ENCODE measurements at regions not wholly inside any gene's neighbourhood (a gene's known extent, or its start where the extent isn't known, plus 50 kb on each side); places are given as distances from the start of the nearest gene placed in this dataset.

DNA sequence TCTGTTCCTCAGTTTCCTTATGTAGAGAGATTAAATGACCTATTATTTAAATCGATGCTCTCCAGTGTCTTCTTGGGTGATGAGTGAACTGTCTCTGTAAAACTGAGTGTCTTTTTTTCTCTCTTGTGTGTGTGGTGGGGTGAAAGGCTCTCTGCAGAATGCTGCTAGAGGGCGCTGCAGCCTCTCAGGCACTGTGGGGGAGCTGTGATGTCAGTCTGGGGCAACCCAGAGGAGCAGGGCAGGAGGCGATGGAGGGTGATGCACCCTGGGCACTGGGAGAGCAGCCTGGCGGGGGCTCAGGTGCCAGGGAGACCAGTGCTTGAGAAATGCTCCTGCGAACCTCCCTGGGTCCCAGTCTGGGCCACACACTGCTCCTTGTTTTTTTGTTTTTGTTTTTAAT, 110.1 kb upstream of the POM121L12 start:
- Histone ChIP-seq H3K4me1 (replicated peaks) (no peaks in the 10 kb centered on the region), H3K9me3 (replicated peaks) (no peaks in the 10 kb centered on the region; the same call in 1 of the 2 replicates), H3K36me3 (no peaks in the 10 kb centered on the region), H3K4me3 (no peak overlapping the region), H3K27ac (no peak overlapping the region), H3K27me3 (replicated peaks) (no peaks in the 10 kb centered on the region)
- no peak for DNase-seq (ENCODE audit: low read depth in 1 of 2, low spot score in 2 of 2)

GRCh38 chr7:52920977-52921376, 114.5 kb upstream of the POM121L12 start:
- Histone ChIP-seq H3K4me3 (no peak overlapping the region), H3K27me3 (replicated peaks) (no peaks in the 10 kb centered on the region), H3K36me3 (no peaks in the 10 kb centered on the region), H3K4me1 (replicated peaks) (no peaks in the 10 kb centered on the region), H3K9me3 (replicated peaks) (no peaks in the 10 kb centered on the region; the same call in 1 of the 2 replicates), H3K27ac (no peak overlapping the region)
- DNase-seq (ENCODE audit: low read depth in 1 of 2, low spot score in 2 of 2) = no peak

- Histone ChIP-seq H3K36me3 (no peaks in the 10 kb centered on the region), H3K4me3 (no peak overlapping the region), H3K27me3 (replicated peaks) (no peaks in the 10 kb centered on the region), H3K4me1 (replicated peaks) (no peaks in the 10 kb centered on the region), H3K27ac (no peak overlapping the region), H3K9me3 (replicated peaks) (no peaks in the 10 kb centered on the region; the same call in 1 of the 2 replicates)
- DNase-seq (ENCODE audit: low read depth in 1 of 2, low spot score in 2 of 2) = no peak
Observed at GRCh38 chr7:52917982-52918578, 117.4 kb upstream of the POM121L12 start.

- H3K9me3 ChIP-seq (replicated peaks) = no peaks in the 10 kb centered on the region
- no peaks in the 10 kb centered on the region for H3K27me3 ChIP-seq (replicated peaks)
- H3K4me1 ChIP-seq (replicated peaks) = no peaks in the 10 kb centered on the region
- no peaks in the 10 kb centered on the region for H3K36me3 ChIP-seq
- no peak overlapping the region for H3K4me3 ChIP-seq
- no peak overlapping the region for H3K27ac ChIP-seq
- DNase-seq (ENCODE audit: low read depth in 1 of 2, low spot score in 2 of 2) = no peak
Observed at GRCh38 chr7:52911795-52912194, 123.6 kb upstream of the POM121L12 start.

DNA sequence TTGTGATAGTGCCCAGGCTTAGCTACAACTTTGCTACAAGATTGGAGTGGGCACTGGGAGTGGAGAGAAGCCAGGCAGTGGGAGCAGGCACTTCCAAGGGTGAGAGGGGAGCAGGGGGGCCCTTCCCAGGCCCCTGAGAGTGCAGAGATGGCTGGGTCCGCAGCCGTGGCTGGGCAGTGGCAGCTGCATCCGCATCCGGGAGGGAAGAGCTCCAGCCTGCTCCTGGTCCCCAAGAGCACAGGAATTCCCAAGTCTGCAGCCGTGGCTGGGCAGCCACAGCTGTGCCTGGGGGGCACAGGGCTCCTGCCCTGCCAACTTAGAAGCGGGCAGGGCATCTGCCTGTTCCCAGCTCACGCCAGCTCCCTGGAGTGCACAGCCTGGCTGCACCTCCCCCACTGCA, 124.1 kb upstream of the POM121L12 start:
- no peaks in the 10 kb centered on the region for H3K4me1 ChIP-seq (replicated peaks)
- no peak overlapping the region for H3K27ac ChIP-seq
- H3K9me3 ChIP-seq (replicated peaks) = no peaks in the 10 kb centered on the region
- H3K36me3 ChIP-seq = no peaks in the 10 kb centered on the region
- H3K4me3 ChIP-seq = no peak overlapping the region
- H3K27me3 ChIP-seq (replicated peaks) = no peaks in the 10 kb centered on the region
- no peak for DNase-seq (ENCODE audit: low read depth in 1 of 2, low spot score in 2 of 2)

DNA sequence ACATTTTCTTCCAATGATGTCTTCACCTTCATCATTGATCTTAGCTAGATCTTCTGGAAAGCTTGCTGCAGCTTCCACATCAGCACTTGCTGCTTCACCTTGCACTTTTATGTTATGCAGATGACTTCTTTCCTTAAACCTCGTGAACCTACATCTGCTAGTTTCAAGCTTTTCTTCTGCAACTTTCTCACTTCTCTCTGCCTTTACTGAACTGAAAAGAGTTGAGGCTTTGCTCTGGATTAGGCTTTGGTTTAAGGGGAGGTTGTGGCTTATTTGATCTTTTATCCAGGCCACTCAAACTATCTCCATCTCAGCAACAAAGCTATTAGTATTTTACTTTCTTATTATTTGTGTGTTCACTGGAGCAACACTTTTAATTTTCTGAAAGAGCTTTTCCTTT, 125.5 kb upstream of the POM121L12 start:
- Histone ChIP-seq H3K9me3 (replicated peaks) (no peaks in the 10 kb centered on the region), H3K4me3 (no peak overlapping the region), H3K27ac (no peak overlapping the region), H3K27me3 (replicated peaks) (no peaks in the 10 kb centered on the region), H3K36me3 (no peaks in the 10 kb centered on the region), H3K4me1 (replicated peaks) (no peaks in the 10 kb centered on the region)
- no peak for DNase-seq (ENCODE audit: low read depth in 1 of 2, low spot score in 2 of 2)

DNA sequence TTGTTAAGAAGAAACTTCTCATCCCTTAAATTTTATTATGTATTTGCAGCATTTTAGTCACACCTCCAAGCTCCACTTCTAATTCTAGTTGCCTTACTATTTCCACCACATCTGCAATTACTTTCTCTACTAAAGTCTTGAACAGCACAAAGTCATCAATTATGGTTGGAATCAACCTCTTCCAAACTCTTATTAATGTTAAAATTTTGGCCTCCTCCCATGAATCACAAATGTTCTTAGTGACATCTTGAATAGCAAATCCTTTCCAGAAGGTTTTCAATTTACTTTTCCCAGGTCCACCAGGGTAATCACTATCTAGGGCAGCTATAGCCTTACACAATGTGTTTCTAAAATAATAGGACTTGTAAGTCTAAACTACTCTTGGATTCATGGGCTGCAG, 126.3 kb upstream of the POM121L12 start:
- Histone ChIP-seq H3K4me3 (no peak overlapping the region), H3K27ac (no peak overlapping the region), H3K36me3 (no peaks in the 10 kb centered on the region), H3K9me3 (replicated peaks) (no peaks in the 10 kb centered on the region), H3K27me3 (replicated peaks) (no peaks in the 10 kb centered on the region), H3K4me1 (replicated peaks) (no peaks in the 10 kb centered on the region)
- DNase-seq (ENCODE audit: low read depth in 1 of 2, low spot score in 2 of 2) = no peak

DNA sequence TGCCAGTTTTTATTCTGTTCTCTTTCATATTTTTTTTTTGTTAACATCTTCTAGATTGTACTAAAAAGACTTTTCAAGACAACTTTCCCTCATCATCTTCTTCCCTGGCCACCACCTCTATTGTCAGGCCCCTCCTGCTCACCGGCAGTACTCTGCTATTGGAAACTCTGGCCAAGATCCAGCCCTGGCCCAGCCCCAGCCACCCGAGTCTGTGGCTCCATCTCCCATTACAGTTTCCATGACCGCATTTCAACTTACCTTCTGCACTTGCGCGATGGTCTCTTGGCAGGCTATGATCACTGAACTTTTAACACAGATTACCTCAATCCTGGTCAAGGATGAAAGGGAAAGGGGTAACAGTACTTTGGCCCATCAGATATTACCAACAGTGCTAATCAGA, 137.7 kb upstream of the POM121L12 start:
- Histone ChIP-seq H3K9me3 (replicated peaks) (no peaks in the 10 kb centered on the region), H3K4me1 (replicated peaks) (no peaks in the 10 kb centered on the region), H3K27me3 (replicated peaks) (no peaks in the 10 kb centered on the region), H3K27ac (no peak overlapping the region), H3K36me3 (no peaks in the 10 kb centered on the region), H3K4me3 (no peak overlapping the region)
- DNase-seq (ENCODE audit: low read depth in 1 of 2, low spot score in 2 of 2) = no peak

DNA sequence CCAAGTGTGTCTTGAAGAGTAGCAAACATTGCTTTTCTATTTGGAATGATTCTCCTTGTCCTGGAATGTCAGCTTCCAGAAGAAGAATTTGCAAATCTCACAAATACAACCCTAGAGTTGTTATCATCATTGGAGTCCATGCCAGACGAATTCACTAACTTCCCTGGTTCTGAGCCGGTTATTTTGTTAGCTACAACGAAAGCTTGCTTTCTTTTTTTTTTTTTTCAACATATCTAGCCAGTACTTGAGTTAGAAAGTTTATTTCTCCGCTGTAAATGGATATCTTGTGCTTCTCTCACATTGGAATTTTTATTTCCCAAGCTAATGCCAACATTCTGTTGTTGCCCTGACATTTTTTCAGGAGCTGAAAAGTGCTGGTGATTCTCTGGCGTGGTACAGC, 138.1 kb upstream of the POM121L12 start:
- H3K36me3 ChIP-seq = no peaks in the 10 kb centered on the region
- H3K4me3 ChIP-seq = no peak overlapping the region
- no peak for DNase-seq (ENCODE audit: low read depth in 1 of 2, low spot score in 2 of 2)
- H3K4me1 ChIP-seq (replicated peaks) = no peaks in the 10 kb centered on the region
- H3K27me3 ChIP-seq (replicated peaks) = no peaks in the 10 kb centered on the region
- no peak overlapping the region for H3K27ac ChIP-seq
- H3K9me3 ChIP-seq (replicated peaks) = no peaks in the 10 kb centered on the region

DNA sequence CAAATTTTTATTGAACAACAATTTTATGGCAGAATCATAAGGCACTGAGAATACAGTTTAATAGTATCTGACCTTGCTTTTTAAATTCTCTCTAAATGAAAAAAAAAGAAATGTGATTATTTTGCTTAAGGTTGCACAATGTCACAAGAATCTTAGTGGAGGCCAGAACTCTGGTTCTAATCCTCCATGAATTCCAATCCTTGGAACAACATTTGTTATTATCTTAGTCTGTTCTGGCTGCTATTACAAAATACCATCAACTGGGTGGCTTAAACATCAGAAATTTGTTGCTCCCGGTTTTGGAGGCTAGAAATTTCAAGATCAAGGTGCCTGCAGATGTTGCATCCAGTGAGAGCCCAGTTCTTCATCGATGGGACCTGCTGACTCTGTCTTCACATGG, 158.2 kb upstream of the POM121L12 start:
- H3K9me3 ChIP-seq (replicated peaks) = no peaks in the 10 kb centered on the region; the same call in 1 of the 2 replicates
- no peak overlapping the region for H3K27ac ChIP-seq
- H3K27me3 ChIP-seq (replicated peaks) = no peaks in the 10 kb centered on the region
- no peaks in the 10 kb centered on the region for H3K4me1 ChIP-seq (replicated peaks)
- no peaks in the 10 kb centered on the region for H3K36me3 ChIP-seq
- no peak for DNase-seq (ENCODE audit: low read depth in 1 of 2, low spot score in 2 of 2)
- H3K4me3 ChIP-seq = no peak overlapping the region

DNA sequence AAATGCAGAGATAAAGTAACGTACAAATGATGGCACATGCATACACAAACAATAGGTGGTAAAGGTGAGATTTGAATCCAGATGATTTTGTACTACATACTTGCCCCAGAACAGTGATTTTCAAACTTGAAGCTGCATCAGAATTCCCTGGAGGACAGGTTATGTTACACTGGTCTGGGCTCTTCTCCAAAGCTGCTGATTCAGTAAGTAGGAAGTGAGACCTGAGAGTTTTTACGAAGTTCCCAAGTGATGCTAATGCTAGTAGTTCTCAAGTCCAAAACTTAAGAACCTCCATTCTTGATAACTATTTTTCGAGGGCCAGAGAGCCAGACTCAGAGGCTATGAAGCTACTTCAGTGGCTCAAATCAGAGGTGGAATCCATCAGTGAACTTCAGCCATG, 159.0 kb upstream of the POM121L12 start:
- Histone ChIP-seq H3K27me3 (replicated peaks) (no peaks in the 10 kb centered on the region), H3K4me1 (replicated peaks) (no peaks in the 10 kb centered on the region), H3K4me3 (no peak overlapping the region), H3K36me3 (no peaks in the 10 kb centered on the region), H3K9me3 (replicated peaks) (no peaks in the 10 kb centered on the region; the same call in 1 of the 2 replicates), H3K27ac (no peak overlapping the region)
- DNase-seq (ENCODE audit: low read depth in 1 of 2, low spot score in 2 of 2) = no peak

- Histone ChIP-seq H3K27me3 (replicated peaks) (no peaks in the 10 kb centered on the region), H3K4me3 (no peak overlapping the region), H3K9me3 (replicated peaks) (no peaks in the 10 kb centered on the region), H3K4me1 (replicated peaks) (no peaks in the 10 kb centered on the region), H3K36me3 (no peaks in the 10 kb centered on the region), H3K27ac (no peak overlapping the region)
- DNase-seq (ENCODE audit: low read depth in 1 of 2, low spot score in 2 of 2) = no peak
Observed at GRCh38 chr7:52863652-52864051, 171.8 kb upstream of the POM121L12 start.

- H3K27ac ChIP-seq = no peak overlapping the region
- no peaks in the 10 kb centered on the region for H3K9me3 ChIP-seq (replicated peaks)
- no peaks in the 10 kb centered on the region for H3K36me3 ChIP-seq
- DNase-seq (ENCODE audit: low read depth in 1 of 2, low spot score in 2 of 2) = no peak
- no peaks in the 10 kb centered on the region for H3K27me3 ChIP-seq (replicated peaks)
- H3K4me1 ChIP-seq (replicated peaks) = no peaks in the 10 kb centered on the region
- no peak overlapping the region for H3K4me3 ChIP-seq
Observed at GRCh38 chr7:52862321-52862720, 173.1 kb upstream of the POM121L12 start.

DNA sequence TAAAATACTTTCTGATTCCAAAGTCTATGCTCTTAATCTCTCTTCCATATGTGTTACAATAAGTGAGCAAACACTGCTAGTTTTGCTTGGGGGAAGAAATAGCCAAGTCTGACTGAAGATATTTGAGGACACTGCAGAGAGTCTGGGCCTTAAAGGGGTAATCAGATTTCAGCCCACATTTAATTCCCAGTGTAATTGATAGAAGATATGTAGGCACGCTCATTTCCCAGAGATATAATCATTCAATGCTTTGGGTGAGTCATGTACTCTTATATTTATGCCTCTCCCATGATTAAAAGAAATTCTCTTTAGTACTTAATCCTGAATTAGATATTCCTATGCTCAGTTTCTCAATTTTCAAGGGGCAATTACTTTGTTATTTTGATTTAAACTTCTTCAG, 178.1 kb upstream of the POM121L12 start:
- Histone ChIP-seq H3K27ac (no peak overlapping the region), H3K4me3 (no peak overlapping the region), H3K36me3 (no peaks in the 10 kb centered on the region), H3K4me1 (replicated peaks) (no peaks in the 10 kb centered on the region), H3K9me3 (replicated peaks) (0 out of 2 replicates have a peak, but pooled peaks cover 3% of the 10 kb centered on the region), H3K27me3 (replicated peaks) (no peaks in the 10 kb centered on the region)
- no peak for DNase-seq (ENCODE audit: low read depth in 1 of 2, low spot score in 2 of 2)

DNA sequence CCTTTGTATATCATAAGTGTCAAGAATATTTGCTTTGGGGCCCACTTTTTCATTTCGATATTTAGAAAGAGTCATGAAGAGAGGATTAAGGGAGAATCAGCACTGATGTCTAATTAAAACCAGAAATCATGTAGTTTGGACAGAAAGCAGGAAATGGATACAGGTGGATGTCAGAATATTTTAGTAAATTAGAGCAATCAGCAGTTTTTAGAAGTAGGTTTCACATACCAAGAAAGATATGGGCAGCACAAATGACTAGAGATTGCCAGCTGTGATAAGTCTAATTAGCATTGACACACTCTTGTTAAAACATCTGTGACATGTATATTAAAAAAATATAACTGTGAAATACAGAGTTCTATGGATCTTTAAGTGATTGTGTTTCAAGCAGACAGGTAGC, 180.8 kb upstream of the POM121L12 start:
- Histone ChIP-seq H3K9me3 (replicated peaks) (0 out of 2 replicates have a peak, but pooled peaks cover 3% of the 10 kb centered on the region), H3K36me3 (no peaks in the 10 kb centered on the region), H3K27me3 (replicated peaks) (no peaks in the 10 kb centered on the region), H3K4me3 (no peak overlapping the region), H3K27ac (no peak overlapping the region), H3K4me1 (replicated peaks) (no peaks in the 10 kb centered on the region)
- no peak for DNase-seq (ENCODE audit: low read depth in 1 of 2, low spot score in 2 of 2)

Measured in SJSA1 (cell line).